ENCODE measurements at regions not wholly inside any gene's neighbourhood (a gene's known extent, or its start where the extent isn't known, plus 50 kb on each side); places are given as distances from the start of the nearest gene placed in this dataset.
A peak's percentile ranks its signal among the peaks of the same experiment; 100 is the strongest.

DNA sequence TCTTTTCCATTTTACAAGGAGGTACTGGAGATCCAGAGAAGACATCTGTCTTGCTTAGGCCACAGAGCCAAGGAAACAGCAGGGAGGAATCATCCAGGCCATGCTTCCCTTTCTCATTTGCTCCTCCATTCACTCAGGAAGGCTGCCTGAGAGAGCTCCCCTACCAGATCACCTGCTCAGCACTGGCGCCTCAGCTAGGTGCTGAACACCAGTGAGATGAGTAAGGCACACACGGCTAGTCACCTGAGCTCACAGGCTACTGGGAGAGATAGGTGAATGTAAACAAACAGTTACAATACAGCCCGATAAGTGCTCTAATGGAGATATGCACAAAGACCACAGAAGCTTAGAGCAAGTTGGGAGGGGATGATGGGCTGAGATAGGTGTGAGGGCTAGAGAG lies 149.8 kb upstream of the ARHGEF9 start:
- Mint-ChIP-seq H3K4me1 (peaks cover 19% of the 10 kb centered on the region; the same call in 2 of the 3 replicates), H3K9me3 (peaks cover 6% of the 10 kb centered on the region; the same call in 2 of the 3 replicates), H3K4me3 (no peak overlapping the region), H3K36me3 (ENCODE audit: low read depth) (0 out of 3 replicates have a peak, but pooled peaks cover 3% of the 10 kb centered on the region), H3K27me3 (ENCODE audit: insufficient read depth, low read depth, poor library complexity) (peaks cover 5% of the 10 kb centered on the region), H3K27ac (no peak overlapping the region; the same call in 1 of the 2 replicates)
- Histone ChIP-seq H3K27me3 (ENCODE audit: insufficient read depth) (no peaks in the 10 kb centered on the region), H3K36me3 (ENCODE audit: insufficient read depth) (no peaks in the 10 kb centered on the region), H2AFZ (peak overlapping the region; percentile 38; the same call in 1 of the 2 replicates), H3K4me2 (peak overlapping the region; percentile 42; the same call in 1 of the 2 replicates), H3F3A (replicated peaks; ENCODE audit: low read depth) (no peaks in the 10 kb centered on the region), H3K27ac (ENCODE audit: low read depth) (no peak overlapping the region), H3K4me1 (ENCODE audit: insufficient read depth) (peaks cover 6% of the 10 kb centered on the region; the same call in 1 of the 2 replicates), H3K4me3 (no peak overlapping the region), H3K9me2 (ENCODE audit: insufficient read depth) (no peaks in the 10 kb centered on the region), H4K20me1 (replicated peaks; ENCODE audit: insufficient read depth) (no peaks in the 10 kb centered on the region), H3K79me2 (replicated peaks; ENCODE audit: insufficient read depth) (no peaks in the 10 kb centered on the region)
- DNase-seq (ENCODE audit: low spot score) = peak; percentile 6
- TF ChIP-seq ZNF331 (CRISPR knock-in tag; IDR thresholded peaks at IDR 0.05; ENCODE audit: low read depth) = no peak
- no peak for TF ChIP-seq NANOG (IDR thresholded peaks at IDR 0.05; ENCODE audit: borderline replicate concordance)
- TF ChIP-seq, protein P1, sequence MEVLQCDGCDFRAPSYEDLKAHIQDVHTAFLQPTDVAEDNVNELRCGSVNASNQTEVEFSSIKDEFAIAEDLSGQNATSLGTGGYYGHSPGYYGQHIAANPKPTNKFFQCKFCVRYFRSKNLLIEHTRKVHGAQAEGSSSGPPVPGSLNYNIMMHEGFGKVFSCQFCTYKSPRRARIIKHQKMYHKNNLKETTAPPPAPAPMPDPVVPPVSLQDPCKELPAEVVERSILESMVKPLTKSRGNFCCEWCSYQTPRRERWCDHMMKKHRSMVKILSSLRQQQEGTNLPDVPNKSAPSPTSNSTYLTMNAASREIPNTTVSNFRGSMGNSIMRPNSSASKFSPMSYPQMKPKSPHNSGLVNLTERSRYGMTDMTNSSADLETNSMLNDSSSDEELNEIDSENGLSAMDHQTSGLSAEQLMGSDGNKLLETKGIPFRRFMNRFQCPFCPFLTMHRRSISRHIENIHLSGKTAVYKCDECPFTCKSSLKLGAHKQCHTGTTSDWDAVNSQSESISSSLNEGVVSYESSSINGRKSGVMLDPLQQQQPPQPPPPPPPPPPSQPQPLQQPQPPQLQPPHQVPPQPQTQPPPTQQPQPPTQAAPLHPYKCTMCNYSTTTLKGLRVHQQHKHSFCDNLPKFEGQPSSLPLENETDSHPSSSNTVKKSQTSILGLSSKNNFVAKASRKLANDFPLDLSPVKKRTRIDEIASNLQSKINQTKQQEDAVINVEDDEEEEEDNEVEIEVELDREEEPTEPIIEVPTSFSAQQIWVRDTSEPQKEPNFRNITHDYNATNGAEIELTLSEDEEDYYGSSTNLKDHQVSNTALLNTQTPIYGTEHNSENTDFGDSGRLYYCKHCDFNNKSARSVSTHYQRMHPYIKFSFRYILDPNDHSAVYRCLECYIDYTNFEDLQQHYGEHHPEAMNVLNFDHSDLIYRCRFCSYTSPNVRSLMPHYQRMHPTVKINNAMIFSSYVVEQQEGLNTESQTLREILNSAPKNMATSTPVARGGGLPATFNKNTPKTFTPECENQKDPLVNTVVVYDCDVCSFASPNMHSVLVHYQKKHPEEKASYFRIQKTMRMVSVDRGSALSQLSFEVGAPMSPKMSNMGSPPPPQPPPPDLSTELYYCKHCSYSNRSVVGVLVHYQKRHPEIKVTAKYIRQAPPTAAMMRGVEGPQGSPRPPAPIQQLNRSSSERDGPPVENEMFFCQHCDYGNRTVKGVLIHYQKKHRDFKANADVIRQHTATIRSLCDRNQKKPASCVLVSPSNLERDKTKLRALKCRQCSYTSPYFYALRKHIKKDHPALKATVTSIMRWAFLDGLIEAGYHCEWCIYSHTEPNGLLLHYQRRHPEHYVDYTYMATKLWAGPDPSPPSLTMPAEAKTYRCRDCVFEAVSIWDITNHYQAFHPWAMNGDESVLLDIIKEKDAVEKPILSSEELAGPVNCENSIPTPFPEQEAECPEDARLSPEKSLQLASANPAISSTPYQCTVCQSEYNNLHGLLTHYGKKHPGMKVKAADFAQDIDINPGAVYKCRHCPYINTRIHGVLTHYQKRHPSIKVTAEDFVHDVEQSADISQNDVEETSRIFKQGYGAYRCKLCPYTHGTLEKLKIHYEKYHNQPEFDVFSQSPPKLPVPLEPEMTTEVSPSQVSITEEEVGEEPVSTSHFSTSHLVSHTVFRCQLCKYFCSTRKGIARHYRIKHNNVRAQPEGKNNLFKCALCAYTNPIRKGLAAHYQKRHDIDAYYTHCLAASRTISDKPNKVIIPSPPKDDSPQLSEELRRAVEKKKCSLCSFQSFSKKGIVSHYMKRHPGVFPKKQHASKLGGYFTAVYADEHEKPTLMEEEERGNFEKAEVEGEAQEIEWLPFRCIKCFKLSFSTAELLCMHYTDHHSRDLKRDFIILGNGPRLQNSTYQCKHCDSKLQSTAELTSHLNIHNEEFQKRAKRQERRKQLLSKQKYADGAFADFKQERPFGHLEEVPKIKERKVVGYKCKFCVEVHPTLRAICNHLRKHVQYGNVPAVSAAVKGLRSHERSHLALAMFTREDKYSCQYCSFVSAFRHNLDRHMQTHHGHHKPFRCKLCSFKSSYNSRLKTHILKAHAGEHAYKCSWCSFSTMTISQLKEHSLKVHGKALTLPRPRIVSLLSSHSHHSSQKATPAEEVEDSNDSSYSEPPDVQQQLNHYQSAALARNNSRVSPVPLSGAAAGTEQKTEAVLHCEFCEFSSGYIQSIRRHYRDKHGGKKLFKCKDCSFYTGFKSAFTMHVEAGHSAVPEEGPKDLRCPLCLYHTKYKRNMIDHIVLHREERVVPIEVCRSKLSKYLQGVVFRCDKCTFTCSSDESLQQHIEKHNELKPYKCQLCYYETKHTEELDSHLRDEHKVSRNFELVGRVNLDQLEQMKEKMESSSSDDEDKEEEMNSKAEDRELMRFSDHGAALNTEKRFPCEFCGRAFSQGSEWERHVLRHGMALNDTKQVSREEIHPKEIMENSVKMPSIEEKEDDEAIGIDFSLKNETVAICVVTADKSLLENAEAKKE (CRISPR knock-in tag; IDR thresholded peaks at IDR 0.05) = no peak
- TF ChIP-seq, protein P2, sequence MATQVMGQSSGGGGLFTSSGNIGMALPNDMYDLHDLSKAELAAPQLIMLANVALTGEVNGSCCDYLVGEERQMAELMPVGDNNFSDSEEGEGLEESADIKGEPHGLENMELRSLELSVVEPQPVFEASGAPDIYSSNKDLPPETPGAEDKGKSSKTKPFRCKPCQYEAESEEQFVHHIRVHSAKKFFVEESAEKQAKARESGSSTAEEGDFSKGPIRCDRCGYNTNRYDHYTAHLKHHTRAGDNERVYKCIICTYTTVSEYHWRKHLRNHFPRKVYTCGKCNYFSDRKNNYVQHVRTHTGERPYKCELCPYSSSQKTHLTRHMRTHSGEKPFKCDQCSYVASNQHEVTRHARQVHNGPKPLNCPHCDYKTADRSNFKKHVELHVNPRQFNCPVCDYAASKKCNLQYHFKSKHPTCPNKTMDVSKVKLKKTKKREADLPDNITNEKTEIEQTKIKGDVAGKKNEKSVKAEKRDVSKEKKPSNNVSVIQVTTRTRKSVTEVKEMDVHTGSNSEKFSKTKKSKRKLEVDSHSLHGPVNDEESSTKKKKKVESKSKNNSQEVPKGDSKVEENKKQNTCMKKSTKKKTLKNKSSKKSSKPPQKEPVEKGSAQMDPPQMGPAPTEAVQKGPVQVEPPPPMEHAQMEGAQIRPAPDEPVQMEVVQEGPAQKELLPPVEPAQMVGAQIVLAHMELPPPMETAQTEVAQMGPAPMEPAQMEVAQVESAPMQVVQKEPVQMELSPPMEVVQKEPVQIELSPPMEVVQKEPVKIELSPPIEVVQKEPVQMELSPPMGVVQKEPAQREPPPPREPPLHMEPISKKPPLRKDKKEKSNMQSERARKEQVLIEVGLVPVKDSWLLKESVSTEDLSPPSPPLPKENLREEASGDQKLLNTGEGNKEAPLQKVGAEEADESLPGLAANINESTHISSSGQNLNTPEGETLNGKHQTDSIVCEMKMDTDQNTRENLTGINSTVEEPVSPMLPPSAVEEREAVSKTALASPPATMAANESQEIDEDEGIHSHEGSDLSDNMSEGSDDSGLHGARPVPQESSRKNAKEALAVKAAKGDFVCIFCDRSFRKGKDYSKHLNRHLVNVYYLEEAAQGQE (IDR thresholded peaks at IDR 0.05; ENCODE audit: unreplicated experiment) = no peak
- TF ChIP-seq EZH2 (IDR thresholded peaks at IDR 0.05; ENCODE audit: low read depth, unreplicated experiment) = no peak
- TF ChIP-seq CREB1 (CRISPR knock-in tag; IDR thresholded peaks at IDR 0.05; ENCODE audit: low read depth) = no peak
- no peak for TF ChIP-seq POLR2AphosphoS5 (IDR thresholded peaks at IDR 0.05; ENCODE audit: low read depth)
- TF ChIP-seq, protein P3, sequence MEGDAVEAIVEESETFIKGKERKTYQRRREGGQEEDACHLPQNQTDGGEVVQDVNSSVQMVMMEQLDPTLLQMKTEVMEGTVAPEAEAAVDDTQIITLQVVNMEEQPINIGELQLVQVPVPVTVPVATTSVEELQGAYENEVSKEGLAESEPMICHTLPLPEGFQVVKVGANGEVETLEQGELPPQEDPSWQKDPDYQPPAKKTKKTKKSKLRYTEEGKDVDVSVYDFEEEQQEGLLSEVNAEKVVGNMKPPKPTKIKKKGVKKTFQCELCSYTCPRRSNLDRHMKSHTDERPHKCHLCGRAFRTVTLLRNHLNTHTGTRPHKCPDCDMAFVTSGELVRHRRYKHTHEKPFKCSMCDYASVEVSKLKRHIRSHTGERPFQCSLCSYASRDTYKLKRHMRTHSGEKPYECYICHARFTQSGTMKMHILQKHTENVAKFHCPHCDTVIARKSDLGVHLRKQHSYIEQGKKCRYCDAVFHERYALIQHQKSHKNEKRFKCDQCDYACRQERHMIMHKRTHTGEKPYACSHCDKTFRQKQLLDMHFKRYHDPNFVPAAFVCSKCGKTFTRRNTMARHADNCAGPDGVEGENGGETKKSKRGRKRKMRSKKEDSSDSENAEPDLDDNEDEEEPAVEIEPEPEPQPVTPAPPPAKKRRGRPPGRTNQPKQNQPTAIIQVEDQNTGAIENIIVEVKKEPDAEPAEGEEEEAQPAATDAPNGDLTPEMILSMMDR (conservative IDR thresholded peaks at IDR 0.05; ENCODE audit: low read depth in 2 of 2) = no peak
- no peak for TF ChIP-seq JUNB (IDR thresholded peaks at IDR 0.05; ENCODE audit: unreplicated experiment)
- TF ChIP-seq ZNF114 (CRISPR knock-in tag; IDR thresholded peaks at IDR 0.05) = no peak
- TF ChIP-seq, protein P4, sequence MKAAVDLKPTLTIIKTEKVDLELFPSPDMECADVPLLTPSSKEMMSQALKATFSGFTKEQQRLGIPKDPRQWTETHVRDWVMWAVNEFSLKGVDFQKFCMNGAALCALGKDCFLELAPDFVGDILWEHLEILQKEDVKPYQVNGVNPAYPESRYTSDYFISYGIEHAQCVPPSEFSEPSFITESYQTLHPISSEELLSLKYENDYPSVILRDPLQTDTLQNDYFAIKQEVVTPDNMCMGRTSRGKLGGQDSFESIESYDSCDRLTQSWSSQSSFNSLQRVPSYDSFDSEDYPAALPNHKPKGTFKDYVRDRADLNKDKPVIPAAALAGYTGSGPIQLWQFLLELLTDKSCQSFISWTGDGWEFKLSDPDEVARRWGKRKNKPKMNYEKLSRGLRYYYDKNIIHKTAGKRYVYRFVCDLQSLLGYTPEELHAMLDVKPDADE (IDR thresholded peaks at IDR 0.05) = no peak
- TF ChIP-seq EZH2phosphoT487 (IDR thresholded peaks at IDR 0.05; ENCODE audit: unreplicated experiment) = no peak
- peak; percentile 83 for ATAC-seq
